ENCODE measurements at regions not wholly inside any gene's neighbourhood (a gene's known extent, or its start where the extent isn't known, plus 50 kb on each side); places are given as distances from the start of the nearest gene placed in this dataset.

- no peak for TF ChIP-seq CTCF (IDR thresholded peaks at IDR 0.05)
- no peak for TF ChIP-seq ZFX (IDR thresholded peaks at IDR 0.05; ENCODE audit: borderline replicate concordance)
- H3K27ac ChIP-seq, result no peak overlapping the region
Observed at GRCh38 chr14:40099316-40099715, 667.1 kb upstream of the FBXO33 start.

DNA sequence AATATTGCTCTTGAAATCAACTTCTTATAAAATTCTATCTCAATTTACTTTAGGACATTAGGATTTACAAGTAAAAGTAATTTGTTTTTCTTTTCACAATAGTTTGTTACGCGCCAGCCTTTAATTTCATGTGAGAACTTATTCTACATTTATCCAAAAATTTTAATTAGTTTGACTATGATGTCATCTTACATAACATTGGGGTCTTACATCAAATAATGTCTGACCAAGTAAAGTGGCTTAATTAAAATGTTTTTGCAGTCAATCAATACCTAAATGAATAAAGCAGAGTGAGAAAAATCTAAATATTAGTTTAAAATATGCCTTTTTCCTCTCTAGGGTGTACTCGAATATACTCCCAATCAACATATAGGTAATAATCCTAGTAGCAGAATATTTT is 666.2 kb upstream of the FBXO33 start:
- H3K27ac ChIP-seq, result no peak overlapping the region
- TF ChIP-seq CTCF (IDR thresholded peaks at IDR 0.05) (no peak), ZFX (IDR thresholded peaks at IDR 0.05; ENCODE audit: borderline replicate concordance) (no peak)

GRCh38 chr14:40096968-40097367 is 664.7 kb upstream of the FBXO33 start:
- H3K27ac ChIP-seq, result no peak overlapping the region
- TF ChIP-seq CTCF (IDR thresholded peaks at IDR 0.05) (no peak), ZFX (IDR thresholded peaks at IDR 0.05; ENCODE audit: borderline replicate concordance) (no peak)

DNA sequence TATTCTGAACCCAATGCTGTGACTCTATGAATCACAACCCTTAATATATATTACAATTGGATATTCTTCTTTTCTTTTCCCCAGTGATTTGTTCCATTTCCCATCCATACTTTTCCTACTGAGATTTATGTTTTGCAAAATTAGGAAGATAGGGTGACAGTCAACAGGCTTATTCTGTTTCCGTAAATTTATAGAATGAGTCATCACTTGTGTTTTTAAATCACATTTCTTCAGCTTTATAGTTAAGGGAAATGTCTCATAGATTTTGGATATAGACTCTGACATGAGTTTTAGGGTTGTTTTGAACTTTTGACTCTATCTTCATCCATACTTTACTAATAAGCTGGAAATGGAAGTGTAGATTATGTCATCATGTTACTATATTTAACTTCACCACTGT is 661.6 kb upstream of the FBXO33 start:
- H3K27ac ChIP-seq, result no peak overlapping the region
- no peak for TF ChIP-seq CTCF (IDR thresholded peaks at IDR 0.05)
- no peak for TF ChIP-seq ZFX (IDR thresholded peaks at IDR 0.05; ENCODE audit: borderline replicate concordance)

- no peak for TF ChIP-seq ZFX (IDR thresholded peaks at IDR 0.05; ENCODE audit: borderline replicate concordance)
- TF ChIP-seq CTCF (IDR thresholded peaks at IDR 0.05), result no peak
- no peak overlapping the region for H3K27ac ChIP-seq
Observed at GRCh38 chr14:40074169-40074568, 641.9 kb upstream of the FBXO33 start.

GRCh38 chr14:40072175-40072574 is 639.9 kb upstream of the FBXO33 start:
- TF ChIP-seq ZFX (IDR thresholded peaks at IDR 0.05; ENCODE audit: borderline replicate concordance) (no peak), CTCF (IDR thresholded peaks at IDR 0.05) (no peak)
- no peak overlapping the region for H3K27ac ChIP-seq

DNA sequence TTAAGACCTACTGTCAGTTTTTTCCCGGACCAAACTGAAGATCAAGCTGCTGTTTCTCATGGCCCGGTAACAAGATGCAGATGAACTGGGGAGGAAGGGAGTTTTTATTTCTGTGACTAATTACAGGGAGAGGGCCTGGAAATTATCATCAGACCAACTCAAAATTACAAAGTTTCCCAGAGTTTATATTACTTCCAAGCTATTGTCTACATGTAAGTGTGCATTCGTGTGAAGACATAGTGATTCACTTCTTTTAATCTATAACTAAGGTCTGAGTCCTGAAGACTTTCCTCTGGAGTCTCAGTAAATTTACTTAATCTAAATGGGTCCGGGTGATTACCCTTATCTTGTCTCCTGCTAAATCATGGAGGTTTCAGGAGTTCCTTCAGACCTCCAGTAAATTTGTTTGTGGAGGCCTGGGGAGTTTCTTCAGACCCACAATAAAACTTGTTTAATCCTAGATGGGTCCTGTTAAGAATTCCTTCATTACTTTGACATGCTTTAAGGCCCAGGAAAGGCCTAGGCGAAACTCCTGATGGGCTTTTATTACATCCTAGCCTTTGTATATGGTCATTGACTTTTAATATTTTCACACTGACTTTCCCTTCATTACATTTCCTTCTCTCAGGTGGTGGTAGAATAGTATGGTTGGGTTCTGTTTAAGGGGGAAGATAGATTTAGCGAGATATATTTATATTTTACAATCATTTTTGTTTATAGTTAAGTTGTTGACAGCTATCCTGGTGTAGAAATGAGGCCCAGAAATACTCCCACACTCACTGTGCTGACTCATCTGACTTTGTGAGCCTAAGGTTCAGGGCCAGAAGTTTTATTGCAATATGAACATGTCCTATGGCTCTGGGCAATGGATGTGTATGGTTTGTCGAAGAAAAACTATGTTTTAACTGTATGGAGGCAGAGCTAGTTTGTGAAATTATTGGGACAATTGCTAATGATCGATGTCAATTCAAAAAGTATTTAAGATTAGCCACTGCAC is 627.0 kb upstream of the FBXO33 start:
- no peak for TF ChIP-seq CTCF (IDR thresholded peaks at IDR 0.05)
- no peak for TF ChIP-seq ZFX (IDR thresholded peaks at IDR 0.05; ENCODE audit: borderline replicate concordance)
- no peak overlapping the region for H3K27ac ChIP-seq

All from 22Rv1 (cell line).